ENCODE measurements at regions not wholly inside any gene's neighbourhood (a gene's known extent, or its start where the extent isn't known, plus 50 kb on each side); places are given as distances from the start of the nearest gene placed in this dataset.

GRCh38 chr9:121550041-121550440 lies 50.4 kb upstream of the GGTA1 start:
- no peak for TF ChIP-seq CTCF (IDR thresholded peaks at IDR 0.05; ENCODE audit: low read depth, low read length)
- H3K4me3 ChIP-seq (ENCODE audit: low read depth, low read length): no peak overlapping the region

- peak; percentile 86 for TF ChIP-seq CTCF (IDR thresholded peaks at IDR 0.05; ENCODE audit: low read depth, low read length)
- peak overlapping the region; percentile 45 for H3K4me3 ChIP-seq (ENCODE audit: low read depth, low read length)
These were observed 51.2 kb upstream of the GGTA1 start for GRCh38 chr9:121550569-121551512.

- H3K4me3 ChIP-seq (ENCODE audit: low read depth, low read length): no peak overlapping the region
- TF ChIP-seq CTCF (IDR thresholded peaks at IDR 0.05; ENCODE audit: low read depth, low read length): no peak
These were observed 52.5 kb upstream of the GGTA1 start for GRCh38 chr9:121551985-121552753.

GRCh38 chr9:121556082-121556481 lies 56.4 kb upstream of the GGTA1 start:
- no peak overlapping the region for H3K4me3 ChIP-seq (ENCODE audit: low read depth, low read length)
- TF ChIP-seq CTCF (IDR thresholded peaks at IDR 0.05; ENCODE audit: low read depth, low read length): no peak

- no peak for TF ChIP-seq CTCF (IDR thresholded peaks at IDR 0.05; ENCODE audit: low read depth, low read length)
- no peak overlapping the region for H3K4me3 ChIP-seq (ENCODE audit: low read depth, low read length)
These were observed 56.9 kb upstream of the GGTA1 start for GRCh38 chr9:121556580-121556979.

- H3K4me3 ChIP-seq (ENCODE audit: low read depth, low read length): peak overlapping the region; percentile 11; the same call in 1 of the 2 replicates
- no peak for TF ChIP-seq CTCF (IDR thresholded peaks at IDR 0.05; ENCODE audit: low read depth, low read length)
These were observed 58.2 kb upstream of the GGTA1 start for GRCh38 chr9:121557581-121558447.

All from WI38 (cell line).